ENCODE measurements at regions not wholly inside any gene's neighbourhood (a gene's known extent, or its start where the extent isn't known, plus 50 kb on each side); places are given as distances from the start of the nearest gene placed in this dataset.
"Not testable (repeated sequence)": the region's sequence is repeated elsewhere in the genome, so short reads cannot be mapped to it uniquely, and the experiment has no call there.

DNA sequence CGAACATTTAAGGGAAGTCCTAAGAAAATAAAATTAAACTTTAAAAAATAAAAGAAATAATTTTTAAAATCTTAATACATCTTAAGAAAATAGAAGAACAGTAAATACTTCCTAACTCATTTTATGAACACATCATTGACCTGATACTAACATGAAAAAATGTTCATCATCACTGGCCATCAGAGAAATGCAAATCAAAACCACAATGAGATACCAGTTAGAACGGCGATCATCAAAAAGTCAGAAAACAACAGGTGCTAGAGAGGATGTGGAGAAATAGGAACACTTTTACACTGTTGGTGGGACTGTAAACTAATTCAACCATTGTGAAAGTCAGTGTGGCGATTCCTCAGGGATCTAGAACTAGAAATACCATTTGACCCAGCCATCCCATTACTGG is 134.6 kb downstream of the EMB start:
- TF ChIP-seq SP1 (IDR thresholded peaks at IDR 0.05); SUZ12 (IDR thresholded peaks at IDR 0.05); FOXM1 (IDR thresholded peaks at IDR 0.05; ENCODE audit: borderline replicate concordance); BHLHE40 (IDR thresholded peaks at IDR 0.05; ENCODE audit: borderline replicate concordance); CTBP1 (IDR thresholded peaks at IDR 0.05; ENCODE audit: borderline replicate concordance); ZNF384 (IDR thresholded peaks at IDR 0.05); ELF4 (IDR thresholded peaks at IDR 0.05); ARNT (IDR thresholded peaks at IDR 0.05); TARDBP (IDR thresholded peaks at IDR 0.05): not testable (repeated sequence)
- TF ChIP-seq, protein P1, sequence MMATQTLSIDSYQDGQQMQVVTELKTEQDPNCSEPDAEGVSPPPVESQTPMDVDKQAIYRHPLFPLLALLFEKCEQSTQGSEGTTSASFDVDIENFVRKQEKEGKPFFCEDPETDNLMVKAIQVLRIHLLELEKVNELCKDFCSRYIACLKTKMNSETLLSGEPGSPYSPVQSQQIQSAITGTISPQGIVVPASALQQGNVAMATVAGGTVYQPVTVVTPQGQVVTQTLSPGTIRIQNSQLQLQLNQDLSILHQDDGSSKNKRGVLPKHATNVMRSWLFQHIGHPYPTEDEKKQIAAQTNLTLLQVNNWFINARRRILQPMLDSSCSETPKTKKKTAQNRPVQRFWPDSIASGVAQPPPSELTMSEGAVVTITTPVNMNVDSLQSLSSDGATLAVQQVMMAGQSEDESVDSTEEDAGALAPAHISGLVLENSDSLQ (IDR thresholded peaks at IDR 0.05): not testable (repeated sequence)
